Effector CD8-positive, alpha-beta T cell (primary cell): ENCODE measurements at regions not wholly inside any gene's neighbourhood (a gene's known extent, or its start where the extent isn't known, plus 50 kb on each side); places are given as distances from the start of the nearest gene placed in this dataset.

Experiments
- DNase-seq: peaks from one replicate; lab custom pipeline; 2025; lab: John Stamatoyannopoulos, UW

DNA sequence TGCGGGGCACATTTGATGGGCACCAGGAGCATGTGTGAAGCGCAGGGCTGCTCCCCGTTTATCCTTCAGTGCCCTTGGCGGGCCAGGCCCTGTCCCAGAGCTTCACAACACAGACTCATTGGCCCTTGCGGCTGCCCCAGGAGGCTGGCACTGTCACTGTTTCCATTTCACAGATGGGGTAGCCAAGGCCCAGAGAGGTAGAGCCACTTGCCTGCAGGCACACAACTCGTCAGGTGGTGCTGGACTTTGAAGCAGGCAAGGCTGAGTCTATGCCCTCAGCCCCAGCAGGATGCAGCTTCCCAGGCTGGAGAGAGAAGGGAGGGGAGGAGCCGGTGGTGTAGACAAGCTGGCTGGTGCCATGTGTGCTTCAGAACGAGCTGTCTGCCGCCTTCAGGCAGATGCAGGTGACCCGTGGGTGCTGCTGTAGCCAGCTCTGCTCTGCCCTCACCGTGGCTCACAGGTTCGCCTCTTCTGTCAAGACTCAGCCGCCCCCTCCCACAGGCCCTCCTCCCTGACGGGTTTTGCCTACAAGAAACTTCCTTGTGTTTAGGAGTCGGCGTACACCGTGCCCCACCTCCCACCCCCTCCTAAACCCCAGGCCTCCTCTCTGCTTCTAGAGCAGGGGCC, 232.3 kb upstream of the CIBAR2 start:
- DNase-seq = no peak

DNA sequence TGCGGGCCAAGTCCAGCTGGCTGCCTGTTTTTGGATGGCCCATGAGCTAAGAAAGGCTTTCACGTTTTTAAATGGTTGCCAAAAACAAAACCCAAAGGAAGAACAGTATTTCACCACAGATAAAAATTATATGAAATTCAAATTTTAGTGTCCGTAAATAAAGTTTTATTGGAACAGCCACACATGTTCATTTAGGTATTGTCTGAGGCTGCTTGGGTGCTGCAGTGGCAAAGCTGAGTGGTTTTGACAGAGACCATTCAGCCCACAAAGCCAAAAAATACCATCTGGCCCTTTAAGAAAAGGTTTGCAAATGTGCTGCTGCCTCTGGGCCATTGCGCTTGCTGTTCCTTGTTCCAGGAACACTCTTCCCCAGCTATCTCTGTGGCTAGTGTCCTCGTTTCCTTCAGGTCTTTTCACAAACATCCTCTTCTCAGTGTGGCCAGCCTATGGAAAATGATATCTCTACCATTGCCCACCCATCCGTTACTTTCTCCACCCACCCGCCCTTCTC, 232.9 kb upstream of the CIBAR2 start:
- no peak for DNase-seq

DNA sequence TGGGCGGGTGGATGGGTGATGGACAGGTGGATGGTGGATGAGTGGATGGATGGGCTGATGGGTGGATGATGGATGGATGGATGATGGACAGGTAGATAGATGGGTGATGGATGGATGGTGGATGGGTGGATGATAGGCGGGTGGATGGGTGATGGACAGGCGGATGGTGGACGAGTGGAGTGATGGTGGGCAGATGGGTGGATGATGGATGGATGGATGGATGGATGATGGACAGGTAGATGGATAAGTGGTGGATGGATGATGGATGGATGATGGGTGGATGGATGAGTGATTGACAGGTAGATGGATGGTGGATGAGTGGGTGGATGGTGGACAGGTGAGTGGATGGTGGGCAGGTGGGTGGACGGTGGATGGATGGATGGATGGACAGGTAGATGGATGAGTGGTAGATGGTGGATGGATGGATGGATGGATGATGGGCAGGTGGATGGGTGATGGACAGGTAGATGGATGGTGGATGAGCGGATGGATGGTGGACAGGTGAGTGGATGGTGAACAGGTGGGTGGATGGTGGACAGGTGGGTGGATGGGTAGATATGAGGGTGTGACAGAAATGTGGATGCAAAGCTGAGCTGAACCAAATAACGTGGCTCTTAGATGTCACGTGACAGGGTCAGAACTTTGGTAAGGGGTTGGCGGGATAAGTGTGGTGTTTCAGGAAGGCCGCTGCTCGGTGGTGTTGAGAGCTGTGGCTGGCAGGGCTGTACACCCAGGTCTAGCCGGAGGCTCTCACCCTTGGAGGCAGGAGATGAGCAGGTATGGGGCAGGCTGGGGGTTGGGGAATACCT, 234.3 kb upstream of the CIBAR2 start:
- no peak for DNase-seq

DNA sequence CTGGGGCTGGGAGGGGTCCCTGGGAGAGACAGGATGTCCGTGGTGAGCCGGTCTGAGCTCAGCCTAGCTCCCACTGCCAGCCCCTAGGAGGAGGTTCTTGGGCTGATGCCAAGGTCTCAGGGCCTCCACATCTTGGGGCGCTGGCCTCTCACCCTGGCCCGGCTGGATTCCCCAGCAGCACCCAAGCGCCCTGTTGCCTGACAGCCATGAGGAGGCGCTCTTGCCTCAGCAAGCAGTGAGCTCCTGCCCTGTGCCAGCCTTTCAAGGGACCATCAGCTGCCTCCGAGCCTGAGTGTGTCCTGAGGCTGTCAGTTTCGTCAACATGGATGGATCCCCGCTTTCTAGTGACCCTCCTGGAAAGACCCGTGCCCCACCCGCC, 234.9 kb upstream of the CIBAR2 start:
- DNase-seq = no peak

DNA sequence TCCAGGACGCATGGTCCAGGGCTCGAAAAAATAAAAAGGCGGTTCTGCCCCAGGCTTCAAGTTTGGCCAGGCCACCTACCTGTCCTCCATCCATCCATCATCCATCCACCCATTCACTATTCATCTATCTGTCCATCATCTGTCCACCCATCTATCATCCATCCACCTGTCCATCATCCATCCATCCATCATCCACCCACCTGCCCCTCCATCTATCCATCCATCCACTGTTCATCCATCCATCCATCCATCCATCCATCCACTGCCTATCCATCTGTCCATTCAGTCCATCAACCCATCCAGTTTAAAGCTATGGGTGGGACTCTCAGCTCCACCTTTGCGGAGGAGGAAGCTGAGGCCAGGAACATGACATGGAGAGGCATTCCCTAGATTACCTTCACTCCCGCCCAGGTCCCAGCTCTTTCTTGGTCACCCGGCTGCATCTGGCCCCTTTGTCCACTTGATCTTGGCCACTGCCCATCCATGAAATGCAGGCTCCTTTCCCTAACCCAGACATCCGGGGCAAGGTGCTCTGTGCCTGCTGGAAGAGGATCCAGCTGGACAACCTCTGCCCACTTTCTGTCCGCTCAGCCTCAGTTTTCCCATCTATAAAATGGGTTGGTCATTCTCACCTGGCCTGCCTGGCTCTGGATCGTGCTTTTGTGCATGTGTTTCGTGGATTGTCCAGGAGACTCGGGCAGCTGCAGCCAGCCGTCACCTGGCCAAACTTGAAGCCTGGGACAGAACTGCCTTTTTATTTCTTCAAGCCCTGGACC, 236.0 kb upstream of the CIBAR2 start:
- no peak for DNase-seq

DNA sequence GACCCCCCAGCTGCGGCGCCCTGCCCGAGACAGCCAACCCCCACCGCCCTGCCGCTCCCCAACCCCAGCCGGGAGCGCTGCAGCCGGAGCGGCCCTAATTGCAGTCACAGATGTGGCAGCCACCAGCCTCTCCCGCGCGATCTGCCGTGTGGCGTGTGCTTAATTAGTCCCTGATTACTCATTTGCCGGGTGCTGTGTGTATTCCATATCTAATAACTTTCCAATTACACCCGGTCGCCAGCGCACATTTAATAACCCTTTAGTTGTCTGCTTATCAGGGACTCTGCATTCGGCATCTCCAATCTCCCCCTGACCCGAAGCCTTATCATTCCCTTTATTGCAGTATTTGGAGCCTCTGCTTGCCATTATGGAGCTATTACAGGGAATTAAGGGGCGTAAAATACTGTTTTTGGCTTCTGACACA, 236.7 kb upstream of the CIBAR2 start:
- DNase-seq = no peak

DNA sequence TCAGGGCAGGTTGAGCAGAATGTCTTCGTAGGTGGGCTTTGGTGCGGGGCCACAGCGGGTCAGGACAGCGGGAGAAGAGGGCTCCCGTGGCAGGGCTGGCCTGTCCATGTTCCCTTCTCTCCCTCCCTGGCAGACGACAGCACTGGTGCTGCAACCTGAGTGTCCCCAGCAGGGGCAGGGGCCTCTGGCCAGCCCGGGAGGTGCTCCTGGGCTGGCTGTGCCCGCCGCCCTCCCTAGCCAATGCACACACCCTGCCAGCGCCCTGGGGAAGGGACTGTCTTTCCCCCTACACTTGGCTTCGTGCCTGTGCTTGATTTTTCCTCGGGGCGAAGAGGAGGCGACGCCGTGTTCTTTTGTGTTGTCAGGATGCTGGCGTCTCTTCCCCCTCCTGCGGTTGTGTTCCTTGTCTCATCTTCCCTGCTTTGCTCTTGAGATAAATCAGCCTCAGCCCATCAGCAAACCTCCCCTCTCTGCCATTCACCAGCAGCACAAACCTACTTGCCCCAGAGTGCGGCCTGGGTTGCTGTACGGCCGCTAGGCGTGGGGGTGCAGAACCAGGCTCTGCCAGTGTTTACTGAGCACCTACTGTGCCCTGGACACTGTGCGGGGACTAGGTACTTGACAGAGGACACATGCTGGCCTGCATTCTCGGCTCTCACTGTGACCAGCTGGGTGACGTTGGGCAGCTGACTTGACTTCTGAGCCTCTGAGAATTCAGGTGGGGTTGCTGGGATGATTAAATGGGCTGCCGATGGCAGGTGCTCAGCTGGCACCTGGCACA, 237.3 kb upstream of the CIBAR2 start:
- DNase-seq = no peak

DNA sequence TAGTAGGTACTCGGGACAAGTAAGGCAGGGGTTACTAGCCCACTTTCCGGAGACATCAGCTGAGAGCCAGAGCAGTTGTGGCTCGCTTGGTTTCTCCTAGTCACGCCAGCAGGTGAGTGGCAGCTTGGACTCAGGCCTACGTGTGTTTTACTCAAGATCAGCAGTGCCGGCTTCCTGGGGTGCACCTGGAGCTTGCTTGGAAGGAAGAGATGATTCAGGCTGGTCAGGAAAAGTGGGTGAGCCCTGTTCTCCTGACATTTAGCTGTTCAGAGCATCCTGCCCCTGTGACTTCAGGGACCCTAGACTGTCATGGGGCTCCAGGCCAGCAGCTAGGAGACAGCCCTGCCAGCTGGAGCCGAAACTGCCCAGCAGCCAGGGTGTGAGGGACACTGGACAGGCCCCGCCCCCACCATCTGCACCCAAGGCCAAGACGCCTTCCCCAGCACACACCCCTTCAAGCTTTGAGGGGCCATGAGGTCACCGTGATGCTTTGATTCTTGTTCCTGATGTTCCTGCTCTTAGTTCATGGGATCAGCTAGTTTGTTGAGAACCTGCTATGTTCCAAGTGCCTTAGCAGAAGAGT, 238.0 kb upstream of the CIBAR2 start:
- DNase-seq = no peak

DNA sequence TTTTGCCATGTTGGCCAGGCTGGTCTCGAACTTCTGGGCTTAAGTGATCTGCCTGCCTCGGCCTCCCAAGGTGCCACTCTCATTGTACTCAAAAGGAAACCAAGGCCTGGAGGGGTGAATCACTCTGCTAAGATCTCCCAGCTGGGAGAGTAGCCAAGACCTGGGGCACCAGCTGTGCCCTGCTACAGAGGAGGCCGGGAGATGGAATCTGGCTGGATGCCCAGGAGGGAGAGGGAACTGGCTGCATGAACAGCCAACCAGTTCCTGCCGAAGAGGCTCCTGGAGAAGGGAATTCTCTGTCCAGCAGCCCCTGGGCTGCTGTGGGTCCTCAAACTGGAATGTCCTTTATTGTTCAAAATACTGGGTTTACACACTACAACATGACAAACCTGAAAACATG, 238.7 kb upstream of the CIBAR2 start:
- no peak for DNase-seq

DNA sequence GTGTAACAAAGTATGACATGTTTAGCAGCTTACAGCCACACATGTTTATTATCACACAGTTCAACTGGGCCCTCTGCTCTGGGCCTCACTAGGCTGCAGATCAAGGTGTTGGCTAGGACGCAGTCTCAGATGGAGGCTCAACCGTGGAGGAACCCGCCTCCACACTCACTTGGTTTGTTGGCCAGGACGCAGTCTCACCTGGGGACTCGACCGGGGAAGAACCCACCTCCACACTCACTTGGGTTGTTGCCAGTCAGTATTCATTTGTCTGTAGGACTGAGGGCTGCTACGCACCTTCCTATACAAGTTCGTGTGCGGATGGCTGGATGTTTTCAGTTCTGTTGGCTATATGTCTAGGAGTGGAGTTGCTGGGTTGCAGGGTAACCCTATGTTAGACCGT, 240.7 kb upstream of the CIBAR2 start:
- DNase-seq = no peak

DNA sequence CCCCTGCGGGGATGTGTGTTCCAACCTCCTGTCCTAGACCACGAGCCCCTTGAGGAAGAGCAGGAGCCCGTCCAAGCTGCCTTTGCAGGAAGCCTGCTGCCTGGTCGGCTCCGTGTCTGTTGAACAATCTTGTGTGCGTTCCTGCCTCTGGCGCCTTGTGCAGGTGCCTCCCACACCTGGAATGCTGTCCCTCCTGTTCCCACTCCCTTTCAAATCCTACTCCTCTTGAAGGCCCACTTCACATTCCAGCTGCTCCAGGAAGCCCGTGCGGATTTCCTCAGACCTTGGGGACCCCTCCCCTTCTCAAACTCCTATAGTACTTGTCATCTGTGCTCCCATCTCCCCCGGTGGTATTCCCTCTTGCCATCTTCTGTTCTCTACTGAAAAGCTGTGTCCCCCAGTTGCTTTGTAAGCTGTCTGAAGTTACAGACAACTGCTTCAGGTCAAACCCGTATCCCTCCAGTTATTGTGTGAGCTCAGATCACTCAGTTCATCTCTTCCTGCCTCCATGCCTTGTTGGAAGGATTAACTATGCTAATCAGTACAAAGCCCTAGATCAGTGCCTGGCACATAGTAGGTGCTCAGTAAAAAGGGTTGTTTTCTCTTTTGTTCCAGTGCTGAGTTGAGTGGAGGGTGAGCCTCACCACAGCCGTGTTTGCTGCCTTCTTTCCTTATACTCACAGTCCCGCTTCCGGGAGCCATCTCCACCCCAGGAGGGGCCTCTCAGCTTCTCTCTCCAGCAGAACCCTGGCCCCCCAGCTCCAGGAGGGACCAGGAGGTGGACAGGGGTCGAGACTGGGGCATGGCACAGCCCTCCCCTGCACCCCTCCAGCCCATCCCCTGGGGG, 241.8 kb upstream of the CIBAR2 start:
- DNase-seq = no peak

DNA sequence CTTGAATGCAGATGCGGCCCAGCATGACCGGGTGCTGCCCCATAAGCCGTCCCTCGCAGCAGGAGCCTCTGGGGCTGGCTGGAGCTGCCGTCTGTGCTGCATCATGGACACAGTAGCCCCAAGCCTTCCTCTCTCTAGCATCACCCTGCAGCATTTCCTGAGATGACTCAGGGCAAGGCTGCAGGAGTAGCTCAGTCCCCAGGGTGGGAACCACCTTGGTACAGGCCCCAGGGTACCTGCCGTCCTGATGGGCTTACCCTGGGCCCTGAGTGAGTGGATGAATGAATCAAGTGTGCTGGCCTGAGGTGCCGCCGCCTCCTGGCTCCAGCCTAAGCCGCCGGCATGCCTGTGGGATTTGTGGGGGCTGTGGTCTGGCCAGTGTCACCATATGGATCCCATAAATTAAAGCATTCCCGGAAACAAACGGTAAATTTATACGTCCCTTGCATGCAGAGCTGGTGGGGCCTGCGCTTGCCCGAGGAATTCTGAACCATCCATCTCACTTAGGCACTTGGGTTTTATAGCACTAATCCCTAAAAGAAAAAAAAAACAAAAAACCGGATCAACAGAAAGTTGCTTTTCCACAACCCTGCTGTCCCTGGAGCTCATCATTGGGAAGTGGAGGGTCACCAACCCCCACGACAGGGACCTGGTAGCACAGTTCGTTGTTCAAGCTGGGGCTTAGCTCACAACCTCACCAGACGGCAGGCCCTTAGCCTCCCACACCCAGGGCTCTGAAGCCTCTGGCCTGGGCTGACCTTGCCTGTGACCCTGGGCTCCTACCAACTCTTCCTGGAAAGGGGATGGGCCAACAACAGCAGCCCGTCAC, 242.6 kb upstream of the CIBAR2 start:
- no peak for DNase-seq

DNA sequence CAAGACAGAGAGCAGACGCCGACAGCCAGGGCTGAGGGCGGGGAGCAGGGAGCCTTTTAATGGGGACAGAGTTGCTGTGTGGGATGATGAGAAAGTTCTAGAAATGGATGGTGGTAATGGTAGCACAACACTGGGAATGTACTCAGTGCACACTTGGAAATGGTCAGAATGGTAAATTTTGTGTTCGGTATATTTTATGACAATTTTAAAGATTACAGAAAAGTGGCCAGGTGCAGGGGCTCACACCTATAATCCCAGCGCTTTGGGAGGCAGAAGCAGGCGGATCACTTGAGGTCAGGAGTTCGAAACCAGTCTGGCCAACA, 243.2 kb upstream of the CIBAR2 start:
- no peak for DNase-seq

DNA sequence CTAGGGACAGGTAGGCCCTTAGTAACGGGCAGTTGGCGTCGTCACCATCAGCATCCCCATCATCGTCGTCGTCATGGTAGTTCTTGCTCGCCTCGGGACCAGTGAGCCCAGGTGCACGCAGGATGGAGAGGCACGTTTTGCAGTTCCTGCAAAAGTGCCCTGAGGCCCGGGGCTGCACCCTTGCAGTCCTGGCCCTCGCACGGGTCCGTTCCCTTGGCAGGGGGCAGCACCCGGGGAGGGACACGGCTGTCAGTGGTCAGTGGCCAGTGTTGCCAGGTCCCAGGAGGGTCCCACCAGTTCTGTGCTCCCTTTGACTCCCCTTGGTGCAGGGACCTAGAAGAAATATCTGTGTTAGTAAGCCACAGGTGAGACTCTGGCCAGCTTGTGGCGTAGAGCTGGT, 243.9 kb upstream of the CIBAR2 start:
- DNase-seq = no peak

DNA sequence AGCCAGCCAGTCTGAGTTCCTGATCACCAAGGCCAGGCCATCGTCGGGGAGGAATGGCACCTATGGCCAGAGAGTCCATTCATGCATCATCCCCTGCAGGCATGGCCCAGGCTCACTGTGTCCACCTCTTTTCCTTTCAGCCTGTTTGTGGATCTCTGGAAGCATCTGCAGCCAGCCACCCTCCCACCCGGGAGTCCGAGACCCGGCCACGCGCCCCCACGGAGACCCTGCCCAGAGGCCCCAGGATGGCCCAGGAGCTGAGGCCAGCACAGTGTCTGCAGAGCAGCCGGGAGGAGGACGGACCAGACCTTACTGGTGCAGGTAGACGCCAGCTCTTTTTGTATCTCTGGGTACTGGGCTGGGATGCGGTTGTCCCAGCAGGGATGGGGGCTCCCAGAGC, 245.1 kb upstream of the CIBAR2 start:
- DNase-seq = no peak

DNA sequence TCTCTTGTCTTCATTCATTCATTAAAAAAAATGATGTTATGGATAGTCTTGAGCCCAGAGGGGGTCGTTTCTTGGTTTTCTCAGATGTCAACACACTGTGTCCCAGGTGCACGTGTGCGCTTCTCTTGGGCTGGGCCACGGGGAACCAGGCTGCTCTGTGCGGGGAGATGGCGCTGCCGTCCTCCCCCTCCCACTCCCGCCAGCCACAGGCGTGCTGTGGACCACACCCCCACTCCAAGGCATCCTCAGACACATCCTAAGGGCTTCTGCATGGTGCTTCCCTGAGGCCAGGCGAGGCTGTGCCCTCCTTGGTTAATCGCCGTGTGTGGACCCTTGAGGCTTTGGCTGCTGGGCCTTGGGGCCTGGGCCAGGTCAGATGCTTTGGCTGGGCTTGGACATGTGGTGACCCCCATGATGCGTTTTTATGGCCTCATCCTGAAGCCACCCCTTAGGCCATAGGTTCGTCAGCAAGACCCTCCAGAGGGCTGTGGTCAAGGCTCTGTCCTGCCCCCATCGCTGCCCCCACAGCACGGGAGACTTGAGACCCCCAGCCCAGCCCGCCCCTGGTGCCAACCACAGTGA, 245.7 kb upstream of the CIBAR2 start:
- DNase-seq = no peak

DNA sequence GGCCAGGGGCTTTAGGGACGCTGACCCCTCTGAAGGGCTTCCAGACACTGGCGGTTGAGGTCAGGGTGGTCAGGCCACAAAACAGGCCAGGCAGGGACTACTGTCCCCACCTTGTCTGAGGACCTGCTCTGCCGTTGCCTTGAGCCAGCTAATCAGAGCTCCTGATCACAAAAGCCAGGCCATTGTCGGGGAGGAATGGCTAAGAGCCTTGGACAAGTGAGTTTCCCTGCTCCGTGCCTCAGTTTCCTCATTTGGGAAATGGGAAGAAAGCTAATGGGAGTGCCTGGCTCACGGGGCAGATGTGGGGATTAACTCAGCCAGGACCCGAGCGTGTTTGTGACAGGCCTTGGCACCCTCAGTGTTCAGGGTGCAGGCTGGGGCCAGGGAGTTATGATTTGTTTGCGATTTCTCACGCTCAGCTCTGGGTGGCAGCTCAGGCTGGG, 246.5 kb upstream of the CIBAR2 start:
- no peak for DNase-seq

DNA sequence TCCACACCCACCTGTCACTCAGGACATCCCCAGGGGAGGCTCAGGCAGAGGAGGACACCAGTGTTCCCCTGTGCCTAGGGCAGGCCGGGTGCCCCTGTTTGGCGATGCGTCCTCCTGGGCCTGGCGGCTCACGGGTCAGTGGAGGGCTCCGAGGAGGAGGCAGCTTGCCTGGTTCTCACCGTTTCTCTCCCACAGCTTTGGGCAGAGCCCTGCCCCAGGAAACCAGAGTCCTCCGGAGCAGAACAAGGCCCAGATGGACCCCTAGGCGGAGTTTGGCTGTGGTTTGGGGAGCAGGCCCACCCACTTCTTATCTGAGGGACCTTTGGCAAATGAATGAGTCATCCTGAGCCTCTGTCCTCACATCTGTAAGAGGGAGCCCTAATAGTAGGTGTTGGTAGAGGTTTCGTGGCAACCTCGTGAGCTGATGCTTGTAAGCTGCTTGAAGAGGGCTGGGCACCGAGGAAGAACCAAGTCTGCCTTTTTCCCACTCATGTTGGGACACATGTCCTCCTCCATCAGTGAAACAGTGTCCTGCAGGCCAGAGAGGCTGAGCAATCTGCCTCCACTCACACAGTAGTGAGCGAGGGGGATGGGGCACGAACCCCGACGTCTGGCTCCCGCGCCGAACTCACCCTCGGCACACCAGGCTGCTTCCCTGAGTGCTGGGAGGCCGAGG, 247.0 kb upstream of the CIBAR2 start:
- DNase-seq = no peak
